GM23338 (cell line): ENCODE measurements at regions not wholly inside any gene's neighbourhood (a gene's known extent, or its start where the extent isn't known, plus 50 kb on each side); places are given as distances from the start of the nearest gene placed in this dataset.

Experiments used
- CREB1 ChIP-seq: fragments of 250-450 bp; sonication (Bioruptor Pico); IDR thresholded peaks from 2 replicates; pipeline ENCODE4 v1.5.0; 2020; ENCODE audit warnings: low read depth, mild to moderate bottlenecking, moderate library complexity
- ETS1 ChIP-seq: IDR thresholded peaks from 2 replicates; pipeline ENCODE4 v1.6.1; 2016; ENCODE audit warnings: antibody characterized with exemption
- EZH2 ChIP-seq: fragments of 200-600 bp; sonication (generic); IDR thresholded peaks from one replicate; pipeline ENCODE4 v1.8.0; 2017; ENCODE audit warnings: antibody characterized with exemption, mild to moderate bottlenecking, low read depth; ENCODE audit not compliant: unreplicated experiment
- EZH2phosphoT487 ChIP-seq: fragments of 200-600 bp; sonication (generic); IDR thresholded peaks from one replicate; pipeline ENCODE4 v1.8.1; 2018; ENCODE audit warnings: antibody characterized with exemption; ENCODE audit not compliant: unreplicated experiment
- POLR2AphosphoS5 ChIP-seq: IDR thresholded peaks from 2 replicates; pipeline ENCODE4 v1.6.1; 2016; ENCODE audit warnings: antibody characterized with exemption, low read depth
- REST ChIP-seq: IDR thresholded peaks from one replicate; pipeline ENCODE4 v1.6.1; 2018; ENCODE audit warnings: antibody characterized with exemption; ENCODE audit not compliant: unreplicated experiment
- TF ChIP-seq, protein P1 (sequence below): fragments of 250-450 bp; sonication (Bioruptor Pico); IDR thresholded peaks from 2 replicates; pipeline ENCODE4 v1.5.0; 2020; ENCODE audit warnings: mild to moderate bottlenecking, moderate library complexity

DNA sequence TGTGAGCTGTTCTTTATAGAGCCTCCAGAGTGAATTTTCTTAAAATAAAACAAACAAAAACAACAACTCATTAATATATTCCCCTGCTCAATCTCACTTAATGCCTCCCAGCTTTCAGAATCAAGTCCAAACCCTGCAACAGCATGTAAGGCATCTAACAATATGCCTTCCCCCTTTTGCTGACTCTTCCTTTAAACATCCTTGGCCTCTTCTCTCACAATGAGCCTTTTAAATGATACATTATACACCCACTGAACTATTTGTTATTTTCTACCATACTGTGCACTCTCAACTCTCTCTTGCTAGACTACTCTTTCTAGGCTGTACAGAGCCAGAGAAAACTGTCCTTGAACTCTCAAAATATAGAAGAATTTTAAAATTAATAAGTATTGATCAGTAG lies 115.2 kb upstream of the SNX7 start (continued):
- TF ChIP-seq, protein P1, sequence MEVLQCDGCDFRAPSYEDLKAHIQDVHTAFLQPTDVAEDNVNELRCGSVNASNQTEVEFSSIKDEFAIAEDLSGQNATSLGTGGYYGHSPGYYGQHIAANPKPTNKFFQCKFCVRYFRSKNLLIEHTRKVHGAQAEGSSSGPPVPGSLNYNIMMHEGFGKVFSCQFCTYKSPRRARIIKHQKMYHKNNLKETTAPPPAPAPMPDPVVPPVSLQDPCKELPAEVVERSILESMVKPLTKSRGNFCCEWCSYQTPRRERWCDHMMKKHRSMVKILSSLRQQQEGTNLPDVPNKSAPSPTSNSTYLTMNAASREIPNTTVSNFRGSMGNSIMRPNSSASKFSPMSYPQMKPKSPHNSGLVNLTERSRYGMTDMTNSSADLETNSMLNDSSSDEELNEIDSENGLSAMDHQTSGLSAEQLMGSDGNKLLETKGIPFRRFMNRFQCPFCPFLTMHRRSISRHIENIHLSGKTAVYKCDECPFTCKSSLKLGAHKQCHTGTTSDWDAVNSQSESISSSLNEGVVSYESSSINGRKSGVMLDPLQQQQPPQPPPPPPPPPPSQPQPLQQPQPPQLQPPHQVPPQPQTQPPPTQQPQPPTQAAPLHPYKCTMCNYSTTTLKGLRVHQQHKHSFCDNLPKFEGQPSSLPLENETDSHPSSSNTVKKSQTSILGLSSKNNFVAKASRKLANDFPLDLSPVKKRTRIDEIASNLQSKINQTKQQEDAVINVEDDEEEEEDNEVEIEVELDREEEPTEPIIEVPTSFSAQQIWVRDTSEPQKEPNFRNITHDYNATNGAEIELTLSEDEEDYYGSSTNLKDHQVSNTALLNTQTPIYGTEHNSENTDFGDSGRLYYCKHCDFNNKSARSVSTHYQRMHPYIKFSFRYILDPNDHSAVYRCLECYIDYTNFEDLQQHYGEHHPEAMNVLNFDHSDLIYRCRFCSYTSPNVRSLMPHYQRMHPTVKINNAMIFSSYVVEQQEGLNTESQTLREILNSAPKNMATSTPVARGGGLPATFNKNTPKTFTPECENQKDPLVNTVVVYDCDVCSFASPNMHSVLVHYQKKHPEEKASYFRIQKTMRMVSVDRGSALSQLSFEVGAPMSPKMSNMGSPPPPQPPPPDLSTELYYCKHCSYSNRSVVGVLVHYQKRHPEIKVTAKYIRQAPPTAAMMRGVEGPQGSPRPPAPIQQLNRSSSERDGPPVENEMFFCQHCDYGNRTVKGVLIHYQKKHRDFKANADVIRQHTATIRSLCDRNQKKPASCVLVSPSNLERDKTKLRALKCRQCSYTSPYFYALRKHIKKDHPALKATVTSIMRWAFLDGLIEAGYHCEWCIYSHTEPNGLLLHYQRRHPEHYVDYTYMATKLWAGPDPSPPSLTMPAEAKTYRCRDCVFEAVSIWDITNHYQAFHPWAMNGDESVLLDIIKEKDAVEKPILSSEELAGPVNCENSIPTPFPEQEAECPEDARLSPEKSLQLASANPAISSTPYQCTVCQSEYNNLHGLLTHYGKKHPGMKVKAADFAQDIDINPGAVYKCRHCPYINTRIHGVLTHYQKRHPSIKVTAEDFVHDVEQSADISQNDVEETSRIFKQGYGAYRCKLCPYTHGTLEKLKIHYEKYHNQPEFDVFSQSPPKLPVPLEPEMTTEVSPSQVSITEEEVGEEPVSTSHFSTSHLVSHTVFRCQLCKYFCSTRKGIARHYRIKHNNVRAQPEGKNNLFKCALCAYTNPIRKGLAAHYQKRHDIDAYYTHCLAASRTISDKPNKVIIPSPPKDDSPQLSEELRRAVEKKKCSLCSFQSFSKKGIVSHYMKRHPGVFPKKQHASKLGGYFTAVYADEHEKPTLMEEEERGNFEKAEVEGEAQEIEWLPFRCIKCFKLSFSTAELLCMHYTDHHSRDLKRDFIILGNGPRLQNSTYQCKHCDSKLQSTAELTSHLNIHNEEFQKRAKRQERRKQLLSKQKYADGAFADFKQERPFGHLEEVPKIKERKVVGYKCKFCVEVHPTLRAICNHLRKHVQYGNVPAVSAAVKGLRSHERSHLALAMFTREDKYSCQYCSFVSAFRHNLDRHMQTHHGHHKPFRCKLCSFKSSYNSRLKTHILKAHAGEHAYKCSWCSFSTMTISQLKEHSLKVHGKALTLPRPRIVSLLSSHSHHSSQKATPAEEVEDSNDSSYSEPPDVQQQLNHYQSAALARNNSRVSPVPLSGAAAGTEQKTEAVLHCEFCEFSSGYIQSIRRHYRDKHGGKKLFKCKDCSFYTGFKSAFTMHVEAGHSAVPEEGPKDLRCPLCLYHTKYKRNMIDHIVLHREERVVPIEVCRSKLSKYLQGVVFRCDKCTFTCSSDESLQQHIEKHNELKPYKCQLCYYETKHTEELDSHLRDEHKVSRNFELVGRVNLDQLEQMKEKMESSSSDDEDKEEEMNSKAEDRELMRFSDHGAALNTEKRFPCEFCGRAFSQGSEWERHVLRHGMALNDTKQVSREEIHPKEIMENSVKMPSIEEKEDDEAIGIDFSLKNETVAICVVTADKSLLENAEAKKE (CRISPR knock-in tag), result no peak
- TF ChIP-seq ETS1 (no peak), CREB1 (CRISPR knock-in tag) (no peak), EZH2 (no peak), POLR2AphosphoS5 (no peak), EZH2phosphoT487 (no peak), REST (no peak)
